GM12878 (cell line): ENCODE measurements at regions not wholly inside any gene's neighbourhood (a gene's known extent, or its start where the extent isn't known, plus 50 kb on each side); places are given as distances from the start of the nearest gene placed in this dataset.
A peak's percentile ranks its signal among the peaks of the same experiment; 100 is the strongest.

Source experiments
- CBFB ChIP-seq: IDR thresholded peaks from 2 replicates; pipeline ENCODE4 v1.6.1; 2016; ENCODE audit warnings: antibody characterized with exemption, low read depth
- JUND ChIP-seq: IDR thresholded peaks from 2 replicates; pipeline ENCODE4 v1.6.1; 2012; ENCODE audit warnings: low read depth, mild to moderate bottlenecking, low read length, improper control_type of control experiment, moderate library complexity
- TARDBP ChIP-seq: IDR thresholded peaks from 2 replicates; pipeline ENCODE4 v1.6.1; 2016; ENCODE audit warnings: borderline replicate concordance
- ZNF384 ChIP-seq: IDR thresholded peaks from 2 replicates; pipeline ENCODE4 v1.6.1; 2012; ENCODE audit warnings: low read depth, mild to moderate bottlenecking, low read length, improper control_type of control experiment, borderline replicate concordance
- TF ChIP-seq, protein P1 (sequence below): fragments of 450-650 bp; formaldehyde crosslinking; IDR thresholded peaks from 2 replicates; pipeline ENCODE4 v1.4.0; 2022; ENCODE audit warnings: mild to moderate bottlenecking, moderate library complexity
- TF ChIP-seq, protein P2 (sequence below): fragments of 450-650 bp; IDR thresholded peaks from 2 replicates; pipeline ENCODE4 v1.6.1; 2017; ENCODE audit warnings: borderline replicate concordance
- TF ChIP-seq, protein P3 (sequence below): fragments of 450-650 bp; IDR thresholded peaks from 2 replicates; pipeline ENCODE4 v1.6.1; 2017; ENCODE audit warnings: mild to moderate bottlenecking, moderate library complexity
- TF ChIP-seq, protein P4 (sequence below): fragments of 450-650 bp; formaldehyde crosslinking; IDR thresholded peaks from 2 replicates; pipeline ENCODE4 v1.5.0; 2022; ENCODE audit warnings: mild to moderate bottlenecking, missing genetic modification characterization

DNA sequence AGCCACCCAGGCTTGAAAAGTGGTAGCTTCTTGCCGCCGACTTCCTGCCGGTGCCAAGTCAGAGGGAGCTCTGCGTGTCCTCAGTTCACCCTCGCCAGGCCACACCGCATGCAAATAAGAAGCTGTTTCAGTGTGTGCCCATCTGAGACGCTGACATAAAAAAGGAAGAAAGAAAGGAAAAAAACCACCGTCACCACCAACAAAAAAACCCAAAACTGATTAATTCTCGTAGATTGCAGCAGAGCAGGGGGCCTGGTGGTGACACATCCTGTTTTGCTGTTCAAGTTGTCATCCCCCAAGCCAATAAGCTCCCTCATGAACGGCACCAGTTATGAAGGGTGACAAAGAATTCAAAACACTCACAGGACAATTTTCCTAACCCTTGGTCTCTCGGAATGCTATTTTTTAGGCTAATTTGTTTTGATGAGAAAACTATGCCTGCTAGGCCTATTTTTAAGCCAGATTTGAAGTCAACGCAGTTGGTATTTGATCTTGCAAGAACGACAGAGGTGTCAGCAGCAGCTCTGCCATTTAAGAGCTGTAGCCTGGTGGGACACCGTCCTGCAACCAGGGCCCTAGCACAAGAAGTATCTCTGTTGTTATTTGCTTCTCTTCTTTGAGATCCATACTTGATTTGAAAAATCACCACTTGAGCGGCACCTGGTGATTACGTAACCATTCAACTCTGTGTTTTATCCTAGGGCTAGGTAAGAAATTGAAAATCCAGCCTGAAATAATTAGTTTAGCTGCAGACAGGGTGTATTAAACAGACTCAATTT lies 145.6 kb downstream of the PFKFB3 start (continued):
- TF ChIP-seq, protein P1, sequence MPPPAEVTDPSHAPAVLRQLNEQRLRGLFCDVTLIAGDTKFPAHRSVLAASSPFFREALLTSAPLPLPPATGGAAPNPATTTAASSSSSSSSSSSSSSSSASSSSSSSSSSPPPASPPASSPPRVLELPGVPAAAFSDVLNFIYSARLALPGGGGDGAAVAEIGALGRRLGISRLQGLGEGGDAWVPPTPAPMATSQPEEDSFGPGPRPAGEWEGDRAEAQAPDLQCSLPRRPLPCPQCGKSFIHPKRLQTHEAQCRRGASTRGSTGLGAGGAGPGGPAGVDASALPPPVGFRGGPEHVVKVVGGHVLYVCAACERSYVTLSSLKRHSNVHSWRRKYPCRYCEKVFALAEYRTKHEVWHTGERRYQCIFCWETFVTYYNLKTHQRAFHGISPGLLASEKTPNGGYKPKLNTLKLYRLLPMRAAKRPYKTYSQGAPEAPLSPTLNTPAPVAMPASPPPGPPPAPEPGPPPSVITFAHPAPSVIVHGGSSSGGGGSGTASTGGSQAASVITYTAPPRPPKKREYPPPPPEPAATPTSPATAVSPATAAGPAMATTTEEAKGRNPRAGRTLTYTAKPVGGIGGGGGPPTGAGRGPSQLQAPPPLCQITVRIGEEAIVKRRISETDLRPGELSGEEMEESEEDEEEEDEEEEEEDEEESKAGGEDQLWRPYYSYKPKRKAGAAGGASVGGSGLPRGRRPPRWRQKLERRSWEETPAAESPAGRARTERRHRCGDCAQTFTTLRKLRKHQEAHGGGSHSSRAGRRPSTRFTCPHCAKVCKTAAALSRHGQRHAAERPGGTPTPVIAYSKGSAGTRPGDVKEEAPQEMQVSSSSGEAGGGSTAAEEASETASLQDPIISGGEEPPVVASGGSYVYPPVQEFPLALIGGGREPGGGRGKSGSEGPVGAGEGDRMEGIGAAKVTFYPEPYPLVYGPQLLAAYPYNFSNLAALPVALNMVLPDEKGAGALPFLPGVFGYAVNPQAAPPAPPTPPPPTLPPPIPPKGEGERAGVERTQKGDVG (CRISPR knock-in tag) = no peak
- TF ChIP-seq JUND (peak; percentile 35; the same call in 1 of the 2 replicates), CBFB (peak; percentile 77), TARDBP (no peak), ZNF384 (peak; percentile 78)
- TF ChIP-seq, protein P2, sequence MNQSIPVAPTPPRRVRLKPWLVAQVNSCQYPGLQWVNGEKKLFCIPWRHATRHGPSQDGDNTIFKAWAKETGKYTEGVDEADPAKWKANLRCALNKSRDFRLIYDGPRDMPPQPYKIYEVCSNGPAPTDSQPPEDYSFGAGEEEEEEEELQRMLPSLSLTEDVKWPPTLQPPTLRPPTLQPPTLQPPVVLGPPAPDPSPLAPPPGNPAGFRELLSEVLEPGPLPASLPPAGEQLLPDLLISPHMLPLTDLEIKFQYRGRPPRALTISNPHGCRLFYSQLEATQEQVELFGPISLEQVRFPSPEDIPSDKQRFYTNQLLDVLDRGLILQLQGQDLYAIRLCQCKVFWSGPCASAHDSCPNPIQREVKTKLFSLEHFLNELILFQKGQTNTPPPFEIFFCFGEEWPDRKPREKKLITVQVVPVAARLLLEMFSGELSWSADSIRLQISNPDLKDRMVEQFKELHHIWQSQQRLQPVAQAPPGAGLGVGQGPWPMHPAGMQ = peak; percentile 66; the same call in 1 of the 2 replicates
- TF ChIP-seq, protein P3, sequence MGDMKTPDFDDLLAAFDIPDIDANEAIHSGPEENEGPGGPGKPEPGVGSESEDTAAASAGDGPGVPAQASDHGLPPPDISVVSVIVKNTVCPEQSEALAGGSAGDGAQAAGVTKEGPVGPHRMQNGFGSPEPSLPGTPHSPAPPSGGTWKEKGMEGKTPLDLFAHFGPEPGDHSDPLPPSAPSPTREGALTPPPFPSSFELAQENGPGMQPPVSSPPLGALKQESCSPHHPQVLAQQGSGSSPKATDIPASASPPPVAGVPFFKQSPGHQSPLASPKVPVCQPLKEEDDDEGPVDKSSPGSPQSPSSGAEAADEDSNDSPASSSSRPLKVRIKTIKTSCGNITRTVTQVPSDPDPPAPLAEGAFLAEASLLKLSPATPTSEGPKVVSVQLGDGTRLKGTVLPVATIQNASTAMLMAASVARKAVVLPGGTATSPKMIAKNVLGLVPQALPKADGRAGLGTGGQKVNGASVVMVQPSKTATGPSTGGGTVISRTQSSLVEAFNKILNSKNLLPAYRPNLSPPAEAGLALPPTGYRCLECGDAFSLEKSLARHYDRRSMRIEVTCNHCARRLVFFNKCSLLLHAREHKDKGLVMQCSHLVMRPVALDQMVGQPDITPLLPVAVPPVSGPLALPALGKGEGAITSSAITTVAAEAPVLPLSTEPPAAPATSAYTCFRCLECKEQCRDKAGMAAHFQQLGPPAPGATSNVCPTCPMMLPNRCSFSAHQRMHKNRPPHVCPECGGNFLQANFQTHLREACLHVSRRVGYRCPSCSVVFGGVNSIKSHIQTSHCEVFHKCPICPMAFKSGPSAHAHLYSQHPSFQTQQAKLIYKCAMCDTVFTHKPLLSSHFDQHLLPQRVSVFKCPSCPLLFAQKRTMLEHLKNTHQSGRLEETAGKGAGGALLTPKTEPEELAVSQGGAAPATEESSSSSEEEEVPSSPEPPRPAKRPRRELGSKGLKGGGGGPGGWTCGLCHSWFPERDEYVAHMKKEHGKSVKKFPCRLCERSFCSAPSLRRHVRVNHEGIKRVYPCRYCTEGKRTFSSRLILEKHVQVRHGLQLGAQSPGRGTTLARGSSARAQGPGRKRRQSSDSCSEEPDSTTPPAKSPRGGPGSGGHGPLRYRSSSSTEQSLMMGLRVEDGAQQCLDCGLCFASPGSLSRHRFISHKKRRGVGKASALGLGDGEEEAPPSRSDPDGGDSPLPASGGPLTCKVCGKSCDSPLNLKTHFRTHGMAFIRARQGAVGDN = peak; percentile 84
- TF ChIP-seq, protein P4, sequence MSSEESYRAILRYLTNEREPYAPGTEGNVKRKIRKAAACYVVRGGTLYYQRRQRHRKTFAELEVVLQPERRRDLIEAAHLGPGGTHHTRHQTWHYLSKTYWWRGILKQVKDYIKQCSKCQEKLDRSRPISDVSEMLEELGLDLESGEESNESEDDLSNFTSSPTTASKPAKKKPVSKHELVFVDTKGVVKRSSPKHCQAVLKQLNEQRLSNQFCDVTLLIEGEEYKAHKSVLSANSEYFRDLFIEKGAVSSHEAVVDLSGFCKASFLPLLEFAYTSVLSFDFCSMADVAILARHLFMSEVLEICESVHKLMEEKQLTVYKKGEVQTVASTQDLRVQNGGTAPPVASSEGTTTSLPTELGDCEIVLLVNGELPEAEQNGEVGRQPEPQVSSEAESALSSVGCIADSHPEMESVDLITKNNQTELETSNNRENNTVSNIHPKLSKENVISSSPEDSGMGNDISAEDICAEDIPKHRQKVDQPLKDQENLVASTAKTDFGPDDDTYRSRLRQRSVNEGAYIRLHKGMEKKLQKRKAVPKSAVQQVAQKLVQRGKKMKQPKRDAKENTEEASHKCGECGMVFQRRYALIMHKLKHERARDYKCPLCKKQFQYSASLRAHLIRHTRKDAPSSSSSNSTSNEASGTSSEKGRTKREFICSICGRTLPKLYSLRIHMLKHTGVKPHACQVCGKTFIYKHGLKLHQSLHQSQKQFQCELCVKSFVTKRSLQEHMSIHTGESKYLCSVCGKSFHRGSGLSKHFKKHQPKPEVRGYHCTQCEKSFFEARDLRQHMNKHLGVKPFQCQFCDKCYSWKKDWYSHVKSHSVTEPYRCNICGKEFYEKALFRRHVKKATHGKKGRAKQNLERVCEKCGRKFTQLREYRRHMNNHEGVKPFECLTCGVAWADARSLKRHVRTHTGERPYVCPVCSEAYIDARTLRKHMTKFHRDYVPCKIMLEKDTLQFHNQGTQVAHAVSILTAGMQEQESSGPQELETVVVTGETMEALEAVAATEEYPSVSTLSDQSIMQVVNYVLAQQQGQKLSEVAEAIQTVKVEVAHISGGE (CRISPR knock-in tag) = no peak
- TF ChIP-seq, all 136 proteins: peak for 63
